HG03558 (cell line): ENCODE measurements at regions not wholly inside any gene's neighbourhood (a gene's known extent, or its start where the extent isn't known, plus 50 kb on each side); places are given as distances from the start of the nearest gene placed in this dataset.
"Not testable (repeated sequence)": the region's sequence is repeated elsewhere in the genome, so short reads cannot be mapped to it uniquely, and the experiment has no call there.

Source experiments
- ATAC-seq: cut with Tn5 transposase; IDR thresholded peaks from one replicate; pipeline ENCODE4 v1.9.1; 2021; ENCODE audit warnings: moderate number of reproducible peaks; ENCODE audit not compliant: unreplicated experiment; ENCODE audit errors: extremely low read depth

GRCh38 chrX:121802881-121803412 lies 755.5 kb downstream of the GLUD2 start:
- ATAC-seq = no peak

- ATAC-seq = no peak
Observed at GRCh38 chrX:121823406-121823805, 776.0 kb downstream of the GLUD2 start.

GRCh38 chrX:121831601-121832000 lies 784.2 kb downstream of the GLUD2 start:
- no peak for ATAC-seq

GRCh38 chrX:121832446-121832845 lies 785.0 kb downstream of the GLUD2 start:
- no peak for ATAC-seq

GRCh38 chrX:121836000-121836399 lies 788.6 kb downstream of the GLUD2 start:
- no peak for ATAC-seq

GRCh38 chrX:121851033-121851432 lies 803.6 kb downstream of the GLUD2 start:
- no peak for ATAC-seq

GRCh38 chrX:121853762-121854613 lies 806.6 kb downstream of the GLUD2 start:
- no peak for ATAC-seq

GRCh38 chrX:121854614-121854911 lies 807.2 kb downstream of the GLUD2 start:
- ATAC-seq = no peak

GRCh38 chrX:121858867-121859647 lies 811.6 kb downstream of the GLUD2 start:
- ATAC-seq = no peak

GRCh38 chrX:121863976-121864375 lies 816.6 kb downstream of the GLUD2 start:
- ATAC-seq = no peak

- no peak for ATAC-seq
Observed at GRCh38 chrX:121864561-121864960, 817.2 kb downstream of the GLUD2 start.

GRCh38 chrX:121869876-121870477 lies 822.6 kb downstream of the GLUD2 start:
- ATAC-seq = no peak

- ATAC-seq = no peak
Observed at GRCh38 chrX:121871122-121871521, 823.7 kb downstream of the GLUD2 start.

- ATAC-seq = no peak
Observed at GRCh38 chrX:121876305-121876704, 828.9 kb downstream of the GLUD2 start.

GRCh38 chrX:121877337-121877736 lies 829.9 kb downstream of the GLUD2 start:
- not testable (repeated sequence) for ATAC-seq

GRCh38 chrX:121886557-121886956 lies 839.1 kb downstream of the GLUD2 start:
- ATAC-seq = no peak

- no peak for ATAC-seq
Observed at GRCh38 chrX:121894756-121895155, 847.3 kb downstream of the GLUD2 start.

GRCh38 chrX:121902463-121902862 lies 855.1 kb downstream of the GLUD2 start:
- no peak for ATAC-seq

GRCh38 chrX:121903961-121904360 lies 856.6 kb downstream of the GLUD2 start:
- no peak for ATAC-seq

- no peak for ATAC-seq
Observed at GRCh38 chrX:121921258-121921657, 873.8 kb downstream of the GLUD2 start.

GRCh38 chrX:121931567-121931966 lies 884.2 kb downstream of the GLUD2 start:
- ATAC-seq = no peak
